ENCODE measurements at regions not wholly inside any gene's neighbourhood (a gene's known extent, or its start where the extent isn't known, plus 50 kb on each side); places are given as distances from the start of the nearest gene placed in this dataset.
"Not testable (repeated sequence)": the region's sequence is repeated elsewhere in the genome, so short reads cannot be mapped to it uniquely, and the experiment has no call there.

DNA sequence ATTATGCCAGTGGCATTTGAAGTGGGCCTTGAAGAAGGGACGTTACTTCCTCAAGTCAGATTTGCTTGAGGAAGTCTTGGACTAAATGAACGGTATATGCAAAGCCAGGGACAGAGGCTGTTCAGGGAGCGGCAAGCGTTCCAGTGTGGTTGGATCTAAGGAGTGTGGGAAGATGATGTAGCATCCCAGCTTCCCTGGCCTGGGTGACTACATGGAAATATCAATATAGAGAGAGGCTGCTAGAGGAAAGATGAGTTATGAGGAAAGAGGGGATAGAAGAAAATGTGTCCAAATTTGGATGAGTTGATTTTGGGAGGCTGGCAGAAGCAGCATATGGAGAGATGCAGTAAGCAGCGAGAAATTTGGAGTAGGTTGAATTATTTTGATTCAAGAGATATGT is 432.5 kb upstream of the TENM3 start (continued):
- no peak for TF ChIP-seq HES4 (CRISPR knock-in tag; IDR thresholded peaks at IDR 0.05; ENCODE audit: borderline replicate concordance)
- no peak for TF ChIP-seq ZNF549 (CRISPR knock-in tag; IDR thresholded peaks at IDR 0.05)
- TF ChIP-seq ZBTB7A (CRISPR knock-in tag; IDR thresholded peaks at IDR 0.05): no peak
- TF ChIP-seq, protein P1, sequence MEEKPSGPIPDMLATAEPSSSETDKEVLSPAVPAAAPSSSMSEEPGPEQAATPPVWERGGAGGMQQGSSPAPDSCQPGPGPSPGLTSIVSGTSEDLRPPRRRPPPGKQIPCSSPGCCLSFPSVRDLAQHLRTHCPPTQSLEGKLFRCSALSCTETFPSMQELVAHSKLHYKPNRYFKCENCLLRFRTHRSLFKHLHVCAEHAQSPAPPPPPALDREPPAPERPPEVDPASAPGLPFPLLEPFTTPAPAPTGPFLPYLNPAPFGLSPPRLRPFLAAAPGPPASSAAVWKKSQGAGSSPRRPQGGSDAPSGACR (CRISPR knock-in tag; IDR thresholded peaks at IDR 0.05): no peak

GRCh38 chr4:181811550-181811949 is 431.7 kb upstream of the TENM3 start:
- H3K27ac ChIP-seq (ENCODE audit: extremely low read length, insufficient read depth, low read length); H3K27me3 ChIP-seq (ENCODE audit: control insufficient read depth in 1 of 2, insufficient read depth in 2 of 2, low read length in 2 of 2); FAIRE-seq; H2AFZ ChIP-seq (ENCODE audit: low read length); H3K36me3 ChIP-seq (replicated peaks in 1 of 2; ENCODE audit: control insufficient read depth in 1 of 2, insufficient read depth in 2 of 2, low read length in 2 of 2); in situ Hi-C loops (cut with HindIII; ENCODE audit: extremely low pct_ligation_motif_present, low pct_unique_long_range_greater_than_20kb); H3K79me2 ChIP-seq (ENCODE audit: insufficient read depth, low read length); ATAC-seq; CTCF ChIA-PET (ENCODE audit: low intra/inter-chr PET ratio, low total read pairs); H3K4me1 ChIP-seq (ENCODE audit: insufficient read depth, low read length); intact Hi-C loops (cut with micrococcal nuclease; ENCODE audit: unreplicated experiment); H3K4me2 ChIP-seq (ENCODE audit: low read depth, low read length); H3K4me3 ChIP-seq (replicated peaks in 1 of 3; ENCODE audit: insufficient read depth in 1 of 3, low read depth in 2 of 3, low read length in 3 of 3); H3K9ac ChIP-seq (ENCODE audit: insufficient read depth, low read depth, low read length); H3K9me3 ChIP-seq (ENCODE audit: low read length); DNase-seq (ENCODE audit: low spot score); BruUV-seq (replicated peaks); POLR2A ChIA-PET; H4K20me1 ChIP-seq (ENCODE audit: insufficient read depth, low read length): not testable (repeated sequence)
- WGBS (ENCODE audit: low lambda C conversion rate): 17% methylated on average over 5 of the region's 5 CpGs

- Histone ChIP-seq H3K36me3 (replicated peaks in 1 of 2; ENCODE audit: control insufficient read depth in 1 of 2, insufficient read depth in 2 of 2, low read length in 2 of 2) (no peaks in the 10 kb centered on the region), H4K20me1 (ENCODE audit: insufficient read depth, low read length) (no peaks in the 10 kb centered on the region), H2AFZ (ENCODE audit: low read length) (no peak overlapping the region), H3K9ac (ENCODE audit: insufficient read depth, low read depth, low read length) (no peak overlapping the region), H3K4me2 (ENCODE audit: low read depth, low read length) (no peak overlapping the region), H3K27me3 (ENCODE audit: control insufficient read depth in 1 of 2, insufficient read depth in 2 of 2, low read length in 2 of 2) (no peaks in the 10 kb centered on the region), H3K79me2 (ENCODE audit: insufficient read depth, low read length) (no peaks in the 10 kb centered on the region), H3K4me3 (replicated peaks in 1 of 3; ENCODE audit: insufficient read depth in 1 of 3, low read depth in 2 of 3, low read length in 3 of 3) (no peak overlapping the region), H3K27ac (ENCODE audit: extremely low read length, insufficient read depth, low read length) (no peak overlapping the region), H3K4me1 (ENCODE audit: insufficient read depth, low read length) (no peaks in the 10 kb centered on the region), H3K9me3 (ENCODE audit: low read length) (no peaks in the 10 kb centered on the region)
- ChIA-PET POLR2A (no interaction called here), CTCF (ENCODE audit: low intra/inter-chr PET ratio, low total read pairs) (no interaction called here)
- 22% methylated on average over 2 of the region's 2 CpGs for WGBS (ENCODE audit: low lambda C conversion rate)
- in situ Hi-C loops (cut with HindIII; ENCODE audit: extremely low pct_ligation_motif_present, low pct_unique_long_range_greater_than_20kb): no loop called here
- intact Hi-C loops (cut with micrococcal nuclease; ENCODE audit: unreplicated experiment): no loop called here
- no peak for DNase-seq (ENCODE audit: low spot score)
- FAIRE-seq: no peak
- ATAC-seq: no peak
- no TSS peak for BruUV-seq (replicated peaks)
- TF ChIP-seq STAT6 (CRISPR knock-in tag; IDR thresholded peaks at IDR 0.05; ENCODE audit: borderline replicate concordance) (no peak), RARG (CRISPR knock-in tag; IDR thresholded peaks at IDR 0.05; ENCODE audit: low read depth) (no peak), ZNF550 (CRISPR knock-in tag; IDR thresholded peaks at IDR 0.05; ENCODE audit: borderline replicate concordance) (no peak), ZNF556 (CRISPR knock-in tag; IDR thresholded peaks at IDR 0.05; ENCODE audit: borderline replicate concordance) (no peak), NRL (CRISPR knock-in tag; IDR thresholded peaks at IDR 0.05; ENCODE audit: borderline replicate concordance) (no peak), TCF7 (IDR thresholded peaks at IDR 0.05; ENCODE audit: low read depth) (no peak), ZGPAT (CRISPR knock-in tag; IDR thresholded peaks at IDR 0.05) (no peak), ZNF768 (CRISPR knock-in tag; IDR thresholded peaks at IDR 0.05) (no peak), REXO4 (CRISPR knock-in tag; IDR thresholded peaks at IDR 0.05; ENCODE audit: borderline replicate concordance) (no peak), ZNF672 (CRISPR knock-in tag; IDR thresholded peaks at IDR 0.05) (no peak)
These were observed 423.3 kb upstream of the TENM3 start for GRCh38 chr4:181819946-181820345.

Measured in HepG2 (cell line).